ENCODE measurements at regions not wholly inside any gene's neighbourhood (a gene's known extent, or its start where the extent isn't known, plus 50 kb on each side); places are given as distances from the start of the nearest gene placed in this dataset.

DNA sequence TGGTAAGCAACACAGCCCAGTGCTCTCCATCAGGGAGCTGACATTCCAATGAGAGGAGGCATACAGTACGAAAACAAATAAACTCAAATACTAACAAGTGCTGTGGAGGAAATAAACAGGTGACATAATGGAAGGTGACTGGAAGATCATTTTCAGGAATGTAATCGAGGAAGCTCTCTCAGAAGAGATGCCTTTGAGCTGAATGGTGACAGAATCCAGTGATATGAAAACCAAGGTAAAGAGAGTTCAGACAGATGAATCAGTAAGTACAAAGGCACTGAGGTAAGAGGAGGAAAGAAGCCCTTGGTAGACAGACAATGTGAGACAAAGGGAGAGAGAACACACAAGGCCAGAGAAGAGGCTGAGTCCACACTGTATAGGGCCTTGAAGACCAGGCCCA is 252.1 kb downstream of the LRATD1 start:
- H3K27ac ChIP-seq, result no peak overlapping the region
- TF ChIP-seq ZFX (IDR thresholded peaks at IDR 0.05; ENCODE audit: borderline replicate concordance) (no peak), CTCF (IDR thresholded peaks at IDR 0.05) (no peak)

DNA sequence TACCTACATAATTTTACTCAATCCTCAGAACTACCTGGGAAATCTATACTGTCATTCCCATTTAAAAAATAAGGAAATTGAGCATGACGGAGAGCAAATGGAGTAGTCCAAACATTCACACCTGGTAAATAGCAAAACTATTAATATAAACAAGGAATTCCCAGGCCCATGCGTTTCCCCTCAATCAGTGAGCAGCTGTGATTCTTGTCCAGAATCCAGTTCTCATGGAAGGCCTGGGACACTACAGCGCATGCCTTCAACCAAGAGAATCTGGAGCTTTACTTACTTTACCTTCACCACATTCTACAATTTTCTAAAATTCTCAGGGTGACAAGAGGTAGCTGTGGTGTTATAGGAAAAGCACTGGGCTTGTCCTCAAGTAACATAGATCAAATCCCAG is 259.0 kb downstream of the LRATD1 start:
- TF ChIP-seq CTCF (IDR thresholded peaks at IDR 0.05) (no peak), ZFX (IDR thresholded peaks at IDR 0.05; ENCODE audit: borderline replicate concordance) (no peak)
- H3K27ac ChIP-seq, result no peak overlapping the region

DNA sequence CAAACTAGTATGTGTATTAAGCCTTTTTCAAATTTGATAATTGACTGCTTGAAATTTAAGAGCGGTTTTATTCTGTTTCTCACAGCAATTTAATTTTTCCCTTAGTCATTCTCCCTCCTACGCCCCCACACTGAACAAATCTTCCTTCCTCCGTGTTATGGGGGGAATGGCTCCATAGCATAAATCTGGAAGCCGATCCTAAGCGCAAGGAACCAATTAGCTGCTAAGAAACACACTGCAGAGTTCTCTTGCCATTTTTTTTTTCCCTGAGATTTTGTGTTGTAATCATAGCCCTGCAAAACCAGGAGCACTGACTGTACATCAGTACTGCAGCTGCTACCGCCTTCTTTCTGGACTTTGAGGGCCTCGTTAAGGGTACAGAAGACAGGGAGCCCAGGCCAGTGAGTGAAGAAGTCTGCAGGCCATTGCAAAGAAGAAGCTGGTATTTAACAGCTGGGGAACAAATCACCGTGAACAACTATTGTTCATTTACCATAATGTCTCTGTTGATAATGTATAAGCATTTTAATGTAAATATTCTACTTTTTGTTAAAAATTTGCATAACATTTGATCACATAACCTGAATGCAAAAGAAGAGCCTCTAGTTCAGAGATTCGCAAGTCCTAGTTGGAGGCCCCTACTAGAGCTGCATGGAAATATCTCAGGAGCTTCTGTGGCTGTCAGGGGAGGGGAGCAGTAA is 264.0 kb downstream of the LRATD1 start:
- no peak for TF ChIP-seq ZFX (IDR thresholded peaks at IDR 0.05; ENCODE audit: borderline replicate concordance)
- no peak for TF ChIP-seq CTCF (IDR thresholded peaks at IDR 0.05)

DNA sequence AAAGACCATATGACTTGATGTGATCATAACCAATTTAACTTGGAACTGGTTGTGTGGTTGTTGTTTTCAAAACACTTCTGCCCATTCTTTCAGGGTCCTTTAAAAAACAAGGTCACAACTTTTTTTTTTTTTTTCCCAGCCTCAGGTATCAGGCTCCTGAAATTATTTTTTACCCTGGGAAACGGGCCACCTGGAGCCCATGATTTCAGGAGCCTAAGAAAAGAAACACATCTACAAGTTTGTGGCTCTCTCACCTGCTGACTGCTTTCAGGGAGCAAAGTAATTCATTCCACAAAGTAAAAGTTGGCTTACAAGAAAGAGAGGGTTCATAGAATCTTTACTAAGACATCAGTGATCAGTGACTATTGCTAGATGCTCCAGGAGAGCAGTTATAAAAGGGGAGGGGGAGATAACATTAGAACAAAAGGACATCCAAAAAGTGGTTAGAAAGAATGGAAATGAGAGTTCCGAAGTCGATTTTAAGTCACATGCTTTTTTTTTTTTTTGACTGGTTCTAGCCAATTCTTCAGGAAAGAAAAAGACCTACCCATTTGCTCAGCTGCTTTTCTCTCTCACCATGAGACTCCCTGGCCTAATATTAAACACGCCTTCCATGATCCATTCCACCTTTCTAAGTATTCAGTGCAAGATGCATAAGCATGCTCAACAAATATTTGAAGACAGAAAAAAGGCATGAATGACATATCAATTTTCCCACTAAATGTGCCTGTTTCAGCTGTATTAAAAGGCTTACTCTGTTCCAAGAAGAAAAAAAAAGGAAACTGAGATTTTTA is 267.3 kb downstream of the LRATD1 start:
- H3K27ac ChIP-seq, result no peak overlapping the region
- TF ChIP-seq CTCF (IDR thresholded peaks at IDR 0.05) (no peak), ZFX (IDR thresholded peaks at IDR 0.05; ENCODE audit: borderline replicate concordance) (no peak)

More for the DNA sequence above, 264.0 kb downstream of the LRATD1 start:
- no peak overlapping the region for H3K27ac ChIP-seq

DNA sequence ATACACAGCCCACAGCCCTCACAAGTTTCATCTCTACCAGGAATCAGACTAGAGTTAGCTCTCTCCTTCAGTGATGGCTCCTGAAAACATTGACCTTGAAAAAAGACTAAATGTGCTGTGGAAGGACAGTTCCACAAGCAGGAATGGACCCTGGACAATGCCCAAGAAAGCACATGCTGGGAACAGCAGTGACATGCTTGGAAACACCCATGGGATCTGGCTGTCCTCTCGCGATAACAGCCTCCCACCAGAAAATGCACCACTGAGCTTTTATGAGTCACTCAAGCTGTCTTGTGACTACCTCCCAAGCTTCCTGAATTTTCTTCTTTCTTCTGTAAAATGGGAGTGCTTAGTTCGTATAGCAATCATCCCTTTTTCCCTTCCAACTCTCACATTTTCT is 269.2 kb downstream of the LRATD1 start:
- no peak overlapping the region for H3K27ac ChIP-seq
- TF ChIP-seq CTCF (IDR thresholded peaks at IDR 0.05) (no peak), ZFX (IDR thresholded peaks at IDR 0.05; ENCODE audit: borderline replicate concordance) (no peak)

DNA sequence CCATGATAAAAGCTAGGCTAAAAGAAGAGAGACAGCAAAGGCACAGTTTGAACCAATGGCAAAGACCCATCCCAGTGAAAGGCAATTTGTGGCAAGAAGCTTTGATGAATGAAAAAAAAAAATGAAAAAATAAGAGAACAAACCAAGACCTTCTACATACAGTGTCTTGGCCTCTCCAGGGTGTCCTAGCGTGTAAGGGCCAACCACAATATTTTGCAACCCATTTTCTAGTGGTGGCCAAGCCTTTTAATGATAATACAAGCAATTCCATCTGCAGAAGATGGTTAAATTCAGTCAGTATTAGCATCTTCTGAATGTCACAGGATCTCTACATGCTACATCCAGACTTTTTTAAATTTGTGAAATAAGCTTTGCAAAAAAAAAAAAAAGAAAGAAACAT is 270.4 kb downstream of the LRATD1 start:
- H3K27ac ChIP-seq, result no peak overlapping the region
- TF ChIP-seq ZFX (IDR thresholded peaks at IDR 0.05; ENCODE audit: borderline replicate concordance) (no peak), CTCF (IDR thresholded peaks at IDR 0.05) (no peak)

All from 22Rv1 (cell line).